C4-2B (cell line): ENCODE measurements at regions not wholly inside any gene's neighbourhood (a gene's known extent, or its start where the extent isn't known, plus 50 kb on each side); places are given as distances from the start of the nearest gene placed in this dataset.

ENCODE experiments used
- CTCF ChIP-seq: fragments of 450-650 bp; conservative IDR thresholded peaks from 2 replicates; pipeline ENCODE4 v1.5.1; 2017; ENCODE audit warnings: mild to moderate bottlenecking
- ZFX ChIP-seq: fragments of 450-650 bp; IDR thresholded peaks from 2 replicates; pipeline ENCODE4 v1.6.1; 2017

DNA sequence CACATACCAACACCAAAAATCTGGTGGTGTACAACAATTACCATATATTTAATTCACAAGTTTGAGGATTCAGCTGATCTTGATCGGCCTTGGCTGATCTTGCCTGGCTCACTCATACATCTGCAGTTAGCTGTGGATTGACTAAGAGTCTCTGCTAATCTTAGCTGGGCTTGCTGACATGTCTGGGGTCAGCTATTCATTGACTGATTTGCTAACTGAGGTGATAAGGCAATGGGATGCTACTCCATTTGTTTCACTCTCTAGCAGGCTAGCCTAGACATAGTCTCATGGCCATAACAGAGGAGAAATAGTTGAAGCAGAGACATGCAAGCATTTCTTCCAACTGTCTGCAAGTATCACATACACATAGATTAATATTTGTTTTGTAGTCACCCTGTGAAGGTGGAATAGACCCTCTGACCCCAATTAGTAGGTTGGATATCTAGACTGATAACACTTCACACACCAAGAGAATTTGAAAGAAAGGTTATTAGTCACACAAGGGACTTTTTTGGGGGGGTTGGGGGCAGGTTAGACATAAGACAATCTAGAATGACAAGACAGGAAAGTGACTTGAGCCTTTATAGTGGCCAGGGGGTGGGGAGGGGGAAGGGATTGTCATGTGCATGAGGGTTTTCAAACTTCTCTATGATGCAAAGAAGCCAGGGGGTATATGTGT lies 142.3 kb downstream of the BARHL2 start:
- no peak for TF ChIP-seq CTCF
- no peak for TF ChIP-seq ZFX
